Hematopoietic multipotent progenitor cell treated with erythropoietin and hydrocortisone succinate and interleukin-3 and kit ligand, for 15 days (in vitro differentiated cells): ENCODE measurements at regions not wholly inside any gene's neighbourhood (a gene's known extent, or its start where the extent isn't known, plus 50 kb on each side); places are given as distances from the start of the nearest gene placed in this dataset.
"Not testable (repeated sequence)": the region's sequence is repeated elsewhere in the genome, so short reads cannot be mapped to it uniquely, and the experiment has no call there.

Experiments
- DNase-seq: peaks from one replicate; pipeline ENCODE4 v3.0.0-alpha.2; 2015; ENCODE audit warnings: low spot score

DNA sequence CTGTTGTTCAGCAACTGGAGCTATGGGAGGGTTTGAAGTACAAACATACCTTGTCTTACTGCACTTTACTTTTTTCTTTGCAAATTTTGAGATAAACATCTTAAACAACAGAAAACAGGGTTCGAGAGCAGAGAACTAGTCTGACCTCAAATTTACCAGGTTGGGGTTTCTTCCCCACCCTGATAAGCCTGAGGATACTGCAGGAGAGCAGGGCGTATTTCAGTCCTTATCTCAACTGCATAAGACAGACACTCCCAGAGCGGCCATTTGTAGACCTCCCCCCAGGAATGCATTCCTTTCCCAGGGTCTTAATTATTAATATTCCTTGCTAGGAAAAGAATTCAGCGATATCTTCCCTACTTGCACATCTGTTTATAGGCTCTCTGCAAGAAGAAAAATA lies 242.1 kb upstream of the DDHD1 start:
- not testable (repeated sequence) for DNase-seq

DNA sequence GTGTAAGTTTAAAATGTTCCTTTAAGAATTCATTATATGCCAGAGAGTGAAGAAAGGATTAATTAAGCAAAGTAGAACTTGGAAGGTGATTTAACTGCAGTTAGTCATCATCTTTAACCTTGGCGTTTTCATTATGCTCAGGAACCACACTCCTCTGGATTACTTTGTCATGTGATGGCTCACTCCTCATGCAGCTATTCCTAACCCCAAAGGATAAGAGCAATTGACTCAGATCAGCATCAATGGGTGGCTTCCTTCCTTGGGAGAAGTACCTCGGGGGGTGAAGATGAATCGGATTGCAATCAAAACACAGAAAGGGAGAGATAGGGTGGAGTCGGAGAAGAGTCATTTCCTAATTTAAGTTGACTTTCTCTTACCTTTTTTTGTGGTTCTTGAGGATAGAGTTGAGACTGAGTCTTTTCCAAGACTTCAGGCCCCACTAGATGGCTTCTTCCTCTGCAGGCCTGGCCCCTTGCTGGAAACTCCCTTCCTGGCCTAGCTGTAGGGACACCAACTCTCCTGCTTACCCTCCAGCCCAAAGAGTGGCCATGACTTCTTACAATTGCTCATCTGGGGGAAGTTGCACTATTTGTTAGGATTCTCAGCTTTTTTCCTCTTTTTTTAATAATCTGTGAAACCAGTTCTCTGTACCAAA lies 238.6 kb upstream of the DDHD1 start:
- DNase-seq, result no peak

DNA sequence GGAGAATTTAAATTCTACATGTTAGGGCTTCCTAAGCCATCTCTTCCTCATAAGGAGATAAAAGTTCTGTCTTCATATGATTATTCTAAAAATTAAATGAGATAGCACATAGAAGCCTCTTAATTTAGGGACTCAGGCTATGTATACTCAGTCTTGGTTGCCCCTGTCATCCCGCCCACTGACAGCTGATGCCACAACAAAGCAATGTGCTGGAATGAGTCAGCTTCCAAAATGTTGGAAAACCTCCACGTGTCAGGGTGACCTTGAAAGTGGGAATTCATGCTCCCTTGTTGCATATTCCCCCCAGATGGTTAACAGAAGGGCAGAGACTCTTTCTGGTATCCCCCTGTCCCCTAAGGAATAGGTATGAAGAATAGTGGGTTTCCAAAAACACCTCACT lies 238.0 kb upstream of the DDHD1 start:
- no peak for DNase-seq

DNA sequence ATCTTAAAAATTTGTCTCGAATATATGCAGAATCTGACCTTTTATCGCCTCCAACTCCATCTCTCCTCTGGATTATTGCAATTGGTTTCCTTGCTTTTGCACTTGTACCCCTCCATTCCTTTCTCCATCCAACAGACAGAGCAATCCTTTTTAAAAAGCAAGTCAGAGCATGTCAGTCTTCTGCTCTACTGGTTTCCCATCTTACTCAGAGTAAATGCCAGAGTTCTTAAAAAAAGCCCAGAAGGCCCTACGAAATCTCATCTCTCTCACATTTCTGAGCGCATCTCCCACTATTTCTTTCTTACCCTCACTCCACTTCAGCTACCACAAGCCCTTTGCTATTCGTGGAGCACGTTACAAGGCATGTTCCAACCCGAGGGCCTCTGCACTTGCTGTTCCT lies 236.9 kb upstream of the DDHD1 start:
- no peak for DNase-seq

DNA sequence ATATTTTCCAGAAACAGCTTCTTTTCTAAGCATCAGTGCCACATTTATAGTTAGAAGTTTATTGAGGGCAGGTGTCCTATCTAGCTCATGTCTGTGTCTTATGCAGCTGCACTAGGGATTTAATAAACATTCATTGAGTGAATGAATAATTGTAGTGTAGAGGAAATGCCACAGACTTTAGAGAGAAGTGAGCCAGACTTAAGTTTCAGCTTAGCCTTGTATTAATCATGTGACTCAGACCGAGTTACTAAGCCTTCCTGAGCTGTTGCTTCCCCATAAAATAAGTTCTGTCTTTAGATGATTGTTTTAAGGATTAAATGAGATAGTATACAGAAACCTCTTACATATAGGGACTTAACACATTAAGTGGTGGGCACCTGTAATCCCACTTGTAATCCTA lies 236.1 kb upstream of the DDHD1 start:
- no peak for DNase-seq

DNA sequence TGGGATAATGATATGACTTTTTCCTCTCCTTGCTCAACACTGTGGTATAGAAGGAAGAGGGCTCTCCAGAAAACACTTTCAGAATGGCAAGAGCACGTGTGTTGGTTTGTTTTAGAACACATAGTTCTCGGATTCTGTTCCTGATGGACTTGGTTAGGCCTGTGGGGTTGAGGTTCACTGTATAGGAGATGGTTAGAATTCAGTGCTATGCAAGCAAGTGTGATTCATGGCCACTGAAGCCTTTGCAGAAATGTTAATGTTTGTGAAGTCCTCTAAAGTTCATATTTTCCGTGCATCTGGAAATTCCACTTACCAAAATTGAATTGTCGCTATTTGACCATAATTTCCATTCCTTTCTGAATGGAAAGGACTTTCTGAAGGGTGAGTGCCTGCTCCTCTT lies 233.2 kb upstream of the DDHD1 start:
- DNase-seq, result no peak

DNA sequence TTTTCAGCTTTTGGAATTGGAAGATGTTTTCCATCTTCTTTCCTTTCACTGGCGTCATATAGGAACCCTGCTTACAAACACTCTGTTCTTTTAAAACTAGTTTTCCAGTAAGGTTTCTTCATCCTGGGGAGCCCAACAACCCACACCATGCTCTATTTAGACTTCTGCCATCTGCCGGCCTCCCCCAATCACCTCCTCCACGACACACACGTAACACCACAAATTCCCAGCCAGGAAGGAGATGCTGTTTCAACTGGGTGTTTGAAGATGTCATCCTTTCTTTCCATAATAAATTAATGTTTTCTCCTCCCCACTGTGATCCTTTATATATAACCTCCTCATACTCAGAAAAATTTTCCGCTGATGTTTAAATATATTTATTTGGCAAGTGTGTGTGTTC lies 231.4 kb upstream of the DDHD1 start:
- DNase-seq, result no peak

DNA sequence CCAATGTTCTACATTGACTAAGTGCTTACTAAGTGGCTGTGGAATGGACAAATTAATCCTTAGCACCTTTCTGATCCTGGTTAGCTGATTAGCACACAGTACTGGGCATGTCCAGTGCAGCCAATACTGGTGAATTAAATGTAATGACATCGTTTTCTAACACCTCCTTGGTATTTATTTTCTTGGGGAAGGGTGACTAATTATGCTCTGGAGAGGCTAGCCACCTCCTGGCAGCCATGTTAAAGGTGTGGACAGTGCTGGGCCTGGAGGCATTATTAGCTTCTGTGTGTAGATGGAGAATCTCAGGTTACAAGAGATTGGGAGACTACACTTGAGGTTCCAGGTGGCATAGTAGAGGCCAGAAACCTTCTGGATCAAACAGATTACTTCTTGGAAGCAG lies 230.9 kb upstream of the DDHD1 start:
- DNase-seq, result no peak

DNA sequence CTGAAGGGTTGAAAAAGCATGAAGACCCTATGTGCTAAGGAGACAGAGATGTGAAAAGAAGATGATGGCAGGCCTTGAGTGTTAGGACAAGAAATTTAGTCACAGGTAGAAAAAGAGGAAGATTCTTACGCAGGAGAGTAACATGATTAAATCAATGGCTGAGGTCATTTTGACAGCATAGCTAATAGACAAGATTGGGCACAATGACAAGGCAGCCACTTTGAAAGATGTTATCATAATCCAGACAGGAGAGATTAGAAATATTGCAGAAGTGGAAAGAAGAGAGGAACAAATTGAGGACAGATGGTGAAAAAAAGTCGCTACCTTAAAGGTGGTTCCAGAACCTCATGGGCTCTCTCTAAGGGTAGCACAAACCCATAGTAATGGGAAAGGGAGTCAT lies 228.8 kb upstream of the DDHD1 start:
- DNase-seq, result no peak

DNA sequence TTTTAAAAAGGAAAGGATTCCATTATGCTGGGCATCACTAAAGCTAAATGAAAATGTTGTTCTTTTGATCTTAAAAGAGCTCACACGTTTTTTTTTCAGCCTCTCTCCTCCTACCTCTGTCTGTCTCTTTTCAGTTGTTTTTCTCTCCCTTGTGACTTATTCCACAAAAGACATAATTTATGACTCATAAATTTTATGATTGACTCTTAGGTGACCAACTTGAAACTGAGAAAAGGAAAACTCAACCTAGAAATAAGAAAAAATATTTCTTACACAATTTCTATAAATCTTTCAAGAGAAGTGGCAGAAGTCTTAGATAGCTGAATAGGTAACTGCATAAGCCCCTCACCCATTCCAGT lies 227.7 kb upstream of the DDHD1 start:
- DNase-seq, result no peak

DNA sequence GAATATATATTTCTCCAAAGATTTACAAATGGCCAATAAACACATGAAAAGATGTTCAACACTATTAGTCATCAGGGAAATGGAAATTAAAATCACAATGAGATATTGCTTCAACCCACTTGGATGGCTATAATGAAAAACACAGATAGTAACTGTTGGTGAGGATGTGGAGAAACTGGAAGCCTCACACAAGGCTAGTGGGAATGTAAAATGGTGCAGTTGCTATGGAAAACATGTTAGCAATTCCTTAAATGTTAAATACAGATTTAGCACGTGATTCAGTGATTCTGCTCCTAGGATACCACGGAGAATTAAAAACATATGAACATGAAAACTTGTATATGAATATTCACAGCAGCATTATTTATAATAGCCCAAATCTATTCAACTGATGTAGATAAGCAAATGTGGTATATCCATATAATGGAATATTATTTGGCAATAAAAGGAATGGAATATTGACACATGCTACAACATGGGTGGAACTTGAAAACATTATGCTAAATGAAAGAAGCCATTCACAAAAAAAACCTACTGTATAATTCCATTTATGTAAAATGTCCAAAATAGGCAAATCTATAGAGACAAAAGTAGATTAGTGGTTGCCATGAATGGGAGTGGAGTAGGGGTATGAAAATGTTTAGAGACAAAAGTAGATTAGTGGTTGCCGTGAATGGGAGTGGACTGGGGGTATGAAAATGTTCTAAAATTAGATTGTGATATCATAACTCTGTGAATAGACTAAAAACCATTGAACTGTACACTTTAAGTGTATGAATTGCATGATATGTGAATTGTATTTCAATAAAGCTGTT lies 227.1 kb upstream of the DDHD1 start:
- DNase-seq, result no peak

DNA sequence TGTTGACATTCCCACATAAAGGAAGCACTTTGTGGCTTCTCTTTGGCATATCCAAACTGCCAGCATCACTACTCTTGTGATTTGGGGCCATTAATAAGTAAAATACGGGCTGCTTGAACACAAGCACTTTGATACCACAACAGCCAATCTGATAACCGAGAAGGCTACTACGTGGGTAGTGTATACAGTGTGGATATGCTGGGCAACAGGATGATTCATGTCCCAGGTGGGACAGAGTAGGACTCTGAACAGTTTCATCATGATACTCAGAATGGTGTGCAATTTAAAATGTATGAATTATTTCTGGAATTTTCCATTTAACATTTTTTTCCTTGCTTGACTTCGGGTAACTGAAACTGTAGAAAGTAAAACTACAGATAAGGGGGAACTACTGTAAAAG lies 225.0 kb upstream of the DDHD1 start:
- DNase-seq, result no peak

DNA sequence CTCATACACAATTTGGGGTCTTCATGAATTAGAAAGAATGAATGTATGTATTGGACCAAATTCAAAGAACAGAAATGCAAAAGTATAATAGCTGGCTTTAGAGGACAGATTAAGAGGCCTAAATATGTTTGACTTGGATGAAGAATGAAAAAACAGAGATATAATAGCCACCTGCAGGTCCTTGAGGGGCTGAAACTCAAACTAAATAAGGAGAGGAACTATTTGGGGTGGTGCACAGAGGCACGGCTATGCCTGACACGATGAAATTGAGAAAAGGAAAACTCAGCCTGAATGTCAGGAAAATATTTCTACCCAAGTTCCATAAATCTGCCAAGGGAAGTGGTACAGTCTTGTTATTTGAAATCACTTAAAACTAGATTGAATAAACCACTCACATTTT lies 222.9 kb upstream of the DDHD1 start:
- no peak for DNase-seq

DNA sequence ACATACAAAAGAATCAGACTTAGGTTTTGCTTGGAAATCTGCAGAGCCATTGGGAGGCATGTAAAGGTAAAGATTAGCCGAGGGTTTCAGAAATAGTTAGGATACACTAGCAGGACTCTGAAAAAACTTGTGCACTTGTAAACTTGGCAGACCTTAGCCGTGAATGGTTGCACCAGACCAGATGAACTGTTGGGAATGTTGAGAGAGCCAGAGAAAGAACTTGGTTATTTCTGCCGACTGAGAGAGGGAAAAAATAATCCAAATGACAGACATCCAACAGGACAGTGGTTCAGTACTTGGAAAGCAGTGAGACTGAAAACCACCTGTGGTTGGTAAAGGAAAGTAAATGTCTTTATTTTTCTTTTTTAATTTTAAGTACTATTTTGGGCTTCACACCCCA lies 222.5 kb upstream of the DDHD1 start:
- DNase-seq, result no peak

DNA sequence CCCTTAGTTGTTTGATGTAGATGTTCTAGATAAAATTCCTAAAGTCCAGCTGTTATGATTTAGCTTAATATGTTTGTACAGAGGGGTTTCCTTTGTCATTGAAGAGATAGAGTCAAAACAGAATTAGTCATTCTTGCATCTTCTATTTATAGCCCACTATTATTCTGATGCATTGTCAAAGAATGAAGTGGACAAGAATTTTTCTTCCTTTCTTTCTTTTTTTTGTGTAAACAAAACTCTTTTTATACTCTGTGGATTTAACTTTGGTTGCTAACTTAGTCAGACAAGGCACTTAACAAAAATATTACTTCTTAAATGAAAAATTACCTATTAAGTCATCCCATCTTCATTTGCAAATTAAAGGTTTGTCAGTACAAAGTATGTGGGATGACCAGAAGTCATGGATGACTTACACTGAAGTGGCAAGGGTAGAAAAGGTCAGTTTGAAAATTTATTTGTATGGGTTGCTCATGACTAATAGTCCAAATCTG lies 215.6 kb upstream of the DDHD1 start:
- no peak for DNase-seq

DNA sequence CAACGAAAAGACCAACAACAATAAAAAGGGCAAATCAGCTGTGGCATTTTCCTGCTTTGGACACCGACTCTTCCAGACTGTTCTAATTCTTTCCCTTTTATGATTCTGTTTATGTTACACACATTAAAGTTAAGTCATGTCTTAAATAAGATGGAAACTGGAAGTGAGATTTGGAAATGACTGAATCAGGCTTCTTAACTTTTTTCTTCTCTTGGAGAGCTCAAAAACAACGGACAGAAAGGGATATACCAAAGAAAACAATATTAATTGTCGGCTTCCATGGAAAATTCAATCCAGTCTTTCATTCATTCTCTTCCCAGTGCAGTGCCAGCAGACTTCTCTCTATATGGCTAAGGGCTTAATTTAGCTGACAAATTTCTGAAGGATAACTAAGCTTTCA lies 214.9 kb upstream of the DDHD1 start:
- DNase-seq, result no peak

DNA sequence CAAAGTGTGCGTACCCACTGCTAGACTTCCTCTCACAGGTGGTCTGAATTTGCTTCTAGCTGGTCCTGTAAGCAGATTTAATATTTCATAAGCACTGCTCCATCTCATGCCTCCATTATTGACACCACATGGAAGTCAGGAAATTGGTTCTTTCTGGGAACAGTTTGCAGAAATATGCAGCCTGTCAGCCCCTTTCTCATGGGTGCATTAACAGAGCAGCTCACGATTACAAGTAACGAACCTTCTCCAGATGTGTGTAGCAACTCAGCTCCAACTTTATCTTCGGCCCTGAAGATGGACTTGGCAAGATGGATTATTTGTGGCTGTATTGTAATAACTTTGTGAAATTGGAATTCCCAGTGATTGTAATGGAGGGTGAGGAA lies 214.5 kb upstream of the DDHD1 start:
- no peak for DNase-seq

DNA sequence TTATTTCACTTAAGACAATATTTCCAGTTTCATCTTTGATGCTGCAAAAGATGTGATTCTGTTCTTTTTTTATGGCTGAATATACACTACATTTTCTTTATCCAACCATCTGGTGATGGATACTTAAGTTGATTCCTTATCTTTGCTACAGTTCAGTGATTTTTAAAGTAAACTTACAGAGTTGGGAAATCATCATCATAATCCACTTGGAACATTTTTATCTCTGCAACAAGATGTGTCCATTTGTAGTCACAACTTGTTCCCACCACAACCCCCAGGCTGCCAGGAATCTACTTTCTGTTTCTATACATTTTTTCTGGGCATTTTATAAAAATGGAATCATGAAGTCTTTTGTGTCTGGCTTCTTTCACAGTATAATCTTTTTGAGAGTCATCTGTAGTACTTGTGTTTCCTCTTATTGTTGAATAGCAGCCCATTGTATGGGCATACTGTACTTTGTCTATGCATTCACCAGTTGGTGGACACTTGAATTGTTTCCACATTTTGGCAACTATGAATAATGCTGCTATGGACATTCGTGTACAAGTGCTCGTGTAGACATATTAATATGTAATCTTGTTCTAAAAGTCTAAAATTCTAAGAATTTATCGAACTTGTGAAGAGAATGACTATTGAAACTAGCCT lies 212.5 kb upstream of the DDHD1 start:
- DNase-seq, result no peak

DNA sequence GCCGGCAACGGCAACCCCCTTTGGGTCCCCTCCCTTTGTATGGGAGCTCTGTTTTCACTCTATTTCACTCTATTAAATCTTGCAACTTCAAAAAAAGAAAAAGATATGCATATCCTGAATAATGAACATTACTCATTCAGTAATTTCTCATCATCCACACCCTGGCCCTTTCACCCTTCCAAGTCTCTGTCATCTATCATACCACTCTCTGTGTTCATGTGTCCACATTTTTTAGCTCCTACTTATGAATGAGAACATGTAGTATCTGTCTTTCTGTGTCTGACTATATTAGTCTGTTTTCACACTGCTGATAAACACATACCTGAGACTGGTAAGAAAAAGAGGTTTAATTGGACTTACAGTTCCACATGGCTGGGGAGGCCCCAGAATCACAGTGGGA lies 209.8 kb upstream of the DDHD1 start:
- not testable (repeated sequence) for DNase-seq

DNA sequence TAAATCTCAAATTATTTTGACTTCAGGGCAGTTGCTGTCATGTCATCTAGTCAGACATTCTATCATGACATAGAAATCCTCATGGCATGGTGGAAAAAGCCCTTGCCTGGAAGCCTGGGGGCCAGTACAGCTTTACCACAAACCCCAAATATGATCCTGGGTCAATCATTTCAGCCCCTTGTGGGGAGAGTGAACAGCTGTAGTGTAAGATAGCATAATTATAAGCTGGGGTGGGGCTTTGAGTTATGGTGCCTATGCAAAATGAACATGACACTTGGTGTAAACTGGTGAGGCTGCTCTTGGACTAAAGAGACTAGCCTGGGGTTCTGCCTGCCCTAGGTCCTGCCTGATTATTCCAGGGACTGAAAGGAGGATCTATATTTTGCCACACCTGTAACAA lies 207.7 kb upstream of the DDHD1 start:
- DNase-seq, result no peak

DNA sequence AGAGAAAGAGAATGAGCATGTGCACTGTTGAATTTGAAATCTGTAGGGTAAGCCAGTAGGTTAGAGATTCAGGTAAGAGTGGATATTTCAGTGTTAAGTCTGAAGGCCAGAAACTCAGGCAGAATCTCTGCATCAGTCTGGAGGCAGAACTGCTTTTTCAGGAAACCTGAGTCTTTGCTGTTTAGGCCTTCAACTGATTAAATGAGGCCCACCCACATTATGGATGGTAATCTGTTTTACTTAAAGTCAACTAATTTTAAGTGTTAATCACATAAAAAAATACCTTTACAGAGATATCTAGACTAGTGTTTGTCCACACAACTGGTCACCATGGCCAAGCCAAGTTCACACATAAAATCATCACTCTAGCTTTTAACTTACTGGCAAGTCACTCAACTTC lies 205.0 kb upstream of the DDHD1 start:
- no peak for DNase-seq

DNA sequence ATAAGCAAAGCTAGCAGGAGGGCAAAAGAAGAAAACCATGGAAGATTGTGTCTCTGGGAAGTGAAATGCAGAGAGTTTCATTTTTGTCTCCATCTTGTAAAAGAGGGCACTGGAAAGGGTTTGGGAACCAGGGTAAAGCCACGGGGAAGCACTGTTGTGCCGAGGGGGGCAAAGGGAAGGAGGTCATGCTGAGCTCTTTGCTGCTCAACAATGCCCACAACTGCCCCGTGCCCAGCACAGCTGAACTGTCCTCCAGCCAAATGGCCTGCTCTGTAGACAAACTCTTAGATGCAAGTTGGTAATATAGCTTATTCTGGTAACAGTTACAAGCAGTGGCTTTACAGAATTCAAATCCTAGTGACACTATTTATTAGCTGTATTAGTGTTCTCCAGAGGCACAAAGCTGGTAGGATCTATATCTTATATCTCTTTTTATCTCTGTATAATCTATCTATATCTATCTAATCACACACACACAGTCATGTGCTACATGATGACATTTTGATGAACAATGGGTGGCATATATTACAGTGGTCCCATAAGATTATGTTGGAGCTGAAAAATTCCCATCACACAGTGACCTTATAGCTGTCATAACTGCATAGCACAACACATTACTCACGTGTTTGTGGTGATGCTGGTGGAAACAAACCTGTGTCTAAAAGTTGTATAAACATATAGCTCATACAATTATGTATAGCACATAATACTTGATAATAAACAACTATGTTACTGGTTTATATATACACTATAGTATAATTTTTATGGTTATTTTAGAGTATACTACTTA lies 203.4 kb upstream of the DDHD1 start:
- DNase-seq, result no peak
